ENCODE measurements at regions not wholly inside any gene's neighbourhood (a gene's known extent, or its start where the extent isn't known, plus 50 kb on each side); places are given as distances from the start of the nearest gene placed in this dataset.

DNA sequence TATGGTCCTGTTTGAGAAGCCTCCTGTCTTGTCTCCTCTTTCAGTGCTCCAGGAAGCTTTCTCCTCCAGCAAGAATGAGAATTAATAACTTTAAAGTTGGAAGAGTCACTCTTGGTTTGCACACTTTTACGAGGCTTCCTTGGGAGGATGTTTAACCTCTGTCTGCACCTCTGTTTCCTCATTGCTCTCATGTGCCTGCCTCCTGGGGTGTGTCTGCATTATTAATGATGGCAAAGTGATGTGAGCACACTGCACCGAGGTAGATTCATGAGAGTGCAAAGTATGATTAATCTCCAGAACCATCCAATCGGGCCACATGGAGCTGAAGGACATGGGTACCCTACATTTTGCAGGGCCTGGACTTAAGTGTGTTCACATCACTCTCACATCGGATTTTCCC is 73.5 kb upstream of the TENM4 start:
- Histone ChIP-seq H4K20me1 (ENCODE audit: insufficient read depth, low read length) (no peaks in the 10 kb centered on the region), H3K27me3 (ENCODE audit: control insufficient read depth, insufficient read depth, low read length) (peaks cover 12% of the 10 kb centered on the region), H4K5ac (ENCODE audit: low read depth, low read length) (no peak overlapping the region), H2AFZ (replicated peaks; ENCODE audit: low read length, poor library complexity) (no peak overlapping the region), H3K36me3 (ENCODE audit: control insufficient read depth, insufficient read depth, low read length) (no peaks in the 10 kb centered on the region), H3K79me1 (ENCODE audit: low read depth in 1 of 2, low read length in 2 of 2) (no peaks in the 10 kb centered on the region), H3K4me2 (ENCODE audit: low read depth, low read length) (no peak overlapping the region), H2BK15ac (ENCODE audit: low read depth, low read length) (no peak overlapping the region), H4K91ac (ENCODE audit: insufficient read depth, low read depth, low read length) (no peak overlapping the region), H4K8ac (ENCODE audit: low read depth in 2 of 2, low read length in 2 of 2) (no peak overlapping the region), H3K23ac (ENCODE audit: low read depth, low read length) (no peak overlapping the region), H2AK5ac (ENCODE audit: low read depth, low read length) (no peak overlapping the region), H2AK9ac (replicated peaks; ENCODE audit: low read depth, low read length, poor library complexity) (no peak overlapping the region), H3K9ac (ENCODE audit: low read depth, low read length) (no peak overlapping the region), H2BK20ac (ENCODE audit: low read depth, low read length) (no peak overlapping the region), H2BK5ac (ENCODE audit: low read depth, low read length, poor library complexity, severe bottlenecking) (no peak overlapping the region), H3K4ac (ENCODE audit: low read depth, low read length) (no peak overlapping the region), H3K4me3 (ENCODE audit: insufficient read depth, low read depth, low read length) (no peak overlapping the region), H3K56ac (ENCODE audit: extremely low read depth, insufficient read depth, low read length) (no peak overlapping the region), H2BK120ac (ENCODE audit: low read depth, low read length) (no peak overlapping the region), H3K4me1 (ENCODE audit: control insufficient read depth, insufficient read depth, low read length) (no peaks in the 10 kb centered on the region), H3K9me3 (ENCODE audit: control insufficient read depth, insufficient read depth, low read length) (no peaks in the 10 kb centered on the region), H3K9me1 (ENCODE audit: insufficient read depth, low read length) (no peaks in the 10 kb centered on the region), H3K14ac (replicated peaks; ENCODE audit: low read depth, low read length) (no peak overlapping the region), H3K18ac (ENCODE audit: low read depth, low read length) (no peak overlapping the region), H3K27ac (ENCODE audit: insufficient read depth, low read length) (no peak overlapping the region)
- ATAC-seq (ENCODE audit: low read depth) (no peak), DNase-seq (no peak)
- in situ Hi-C loops (cut with MboI; ENCODE audit: low sequenced_read_pairs) (no loop called here), intact Hi-C loops (cut with micrococcal nuclease) (no loop called here), dilution Hi-C loops (cut with HindIII; ENCODE audit: low sequenced_read_pairs, unreplicated experiment) (no loop called here)
- TF ChIP-seq, protein P1, sequence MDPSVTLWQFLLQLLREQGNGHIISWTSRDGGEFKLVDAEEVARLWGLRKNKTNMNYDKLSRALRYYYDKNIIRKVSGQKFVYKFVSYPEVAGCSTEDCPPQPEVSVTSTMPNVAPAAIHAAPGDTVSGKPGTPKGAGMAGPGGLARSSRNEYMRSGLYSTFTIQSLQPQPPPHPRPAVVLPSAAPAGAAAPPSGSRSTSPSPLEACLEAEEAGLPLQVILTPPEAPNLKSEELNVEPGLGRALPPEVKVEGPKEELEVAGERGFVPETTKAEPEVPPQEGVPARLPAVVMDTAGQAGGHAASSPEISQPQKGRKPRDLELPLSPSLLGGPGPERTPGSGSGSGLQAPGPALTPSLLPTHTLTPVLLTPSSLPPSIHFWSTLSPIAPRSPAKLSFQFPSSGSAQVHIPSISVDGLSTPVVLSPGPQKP (IDR thresholded peaks at IDR 0.05; ENCODE audit: borderline replicate concordance, low read depth, low read length): no peak
- no peak for TF ChIP-seq CHD1 (IDR thresholded peaks at IDR 0.05; ENCODE audit: low read depth, low read length)
- TF ChIP-seq SMC3 (IDR thresholded peaks at IDR 0.05; ENCODE audit: low read depth, low read length): no peak
- TF ChIP-seq, protein P2, sequence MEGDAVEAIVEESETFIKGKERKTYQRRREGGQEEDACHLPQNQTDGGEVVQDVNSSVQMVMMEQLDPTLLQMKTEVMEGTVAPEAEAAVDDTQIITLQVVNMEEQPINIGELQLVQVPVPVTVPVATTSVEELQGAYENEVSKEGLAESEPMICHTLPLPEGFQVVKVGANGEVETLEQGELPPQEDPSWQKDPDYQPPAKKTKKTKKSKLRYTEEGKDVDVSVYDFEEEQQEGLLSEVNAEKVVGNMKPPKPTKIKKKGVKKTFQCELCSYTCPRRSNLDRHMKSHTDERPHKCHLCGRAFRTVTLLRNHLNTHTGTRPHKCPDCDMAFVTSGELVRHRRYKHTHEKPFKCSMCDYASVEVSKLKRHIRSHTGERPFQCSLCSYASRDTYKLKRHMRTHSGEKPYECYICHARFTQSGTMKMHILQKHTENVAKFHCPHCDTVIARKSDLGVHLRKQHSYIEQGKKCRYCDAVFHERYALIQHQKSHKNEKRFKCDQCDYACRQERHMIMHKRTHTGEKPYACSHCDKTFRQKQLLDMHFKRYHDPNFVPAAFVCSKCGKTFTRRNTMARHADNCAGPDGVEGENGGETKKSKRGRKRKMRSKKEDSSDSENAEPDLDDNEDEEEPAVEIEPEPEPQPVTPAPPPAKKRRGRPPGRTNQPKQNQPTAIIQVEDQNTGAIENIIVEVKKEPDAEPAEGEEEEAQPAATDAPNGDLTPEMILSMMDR (conservative IDR thresholded peaks at IDR 0.05; ENCODE audit: low read depth, low read length): no peak
- BruUV-seq (replicated peaks): no TSS peak
- POLR2A ChIA-PET (ENCODE audit: unreplicated experiment): no interaction called here
- no CpG with 5 or more reads among the region's 4 CpGs for WGBS, 2 experiments (ENCODE audit: extremely low coverage in 2 of 2, insufficient read length in 1 of 2)
- CTCF ChIA-PET: no interaction called here
